Nucleus accumbens (tissue), 56 donors: ENCODE measurements at regions not wholly inside any gene's neighbourhood (a gene's known extent, or its start where the extent isn't known, plus 50 kb on each side); places are given as distances from the start of the nearest gene placed in this dataset.

Source experiments
- DNase-seq, 56 donors: peaks; one replicate each; lab custom pipeline; 2025; lab: John Stamatoyannopoulos, UW

DNA sequence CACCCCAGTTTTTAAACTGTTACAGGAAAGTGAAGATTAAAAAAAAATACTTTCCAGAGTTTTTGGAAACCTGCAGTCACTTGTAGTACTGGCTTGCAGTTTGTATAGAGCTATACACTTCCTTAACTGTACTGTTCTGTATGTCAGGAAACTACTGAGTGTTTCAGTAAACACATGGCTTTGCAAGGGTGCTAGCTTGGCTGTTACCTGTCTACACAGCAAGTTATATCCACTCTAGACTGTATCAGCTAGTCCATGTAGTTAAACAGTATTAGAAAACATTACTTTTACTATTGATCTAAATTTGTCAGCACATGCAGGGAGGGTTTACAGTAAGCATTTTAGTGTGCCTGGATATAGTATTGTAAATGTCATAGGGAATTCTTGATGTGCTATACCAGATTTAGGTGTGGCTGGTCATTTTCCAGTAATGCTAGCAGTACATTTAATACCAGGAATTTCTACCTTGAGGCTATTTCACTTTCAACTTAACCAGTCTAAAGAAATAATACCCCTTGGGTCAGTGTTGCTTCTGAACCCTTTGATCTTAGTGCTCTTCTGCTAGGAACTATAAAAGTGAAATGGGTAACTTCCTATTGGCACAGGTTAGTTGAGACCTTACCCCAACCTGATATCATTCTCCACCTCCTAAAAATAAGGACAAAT, 192.3 kb upstream of the ANKRD50 start:
- no peak for DNase-seq

DNA sequence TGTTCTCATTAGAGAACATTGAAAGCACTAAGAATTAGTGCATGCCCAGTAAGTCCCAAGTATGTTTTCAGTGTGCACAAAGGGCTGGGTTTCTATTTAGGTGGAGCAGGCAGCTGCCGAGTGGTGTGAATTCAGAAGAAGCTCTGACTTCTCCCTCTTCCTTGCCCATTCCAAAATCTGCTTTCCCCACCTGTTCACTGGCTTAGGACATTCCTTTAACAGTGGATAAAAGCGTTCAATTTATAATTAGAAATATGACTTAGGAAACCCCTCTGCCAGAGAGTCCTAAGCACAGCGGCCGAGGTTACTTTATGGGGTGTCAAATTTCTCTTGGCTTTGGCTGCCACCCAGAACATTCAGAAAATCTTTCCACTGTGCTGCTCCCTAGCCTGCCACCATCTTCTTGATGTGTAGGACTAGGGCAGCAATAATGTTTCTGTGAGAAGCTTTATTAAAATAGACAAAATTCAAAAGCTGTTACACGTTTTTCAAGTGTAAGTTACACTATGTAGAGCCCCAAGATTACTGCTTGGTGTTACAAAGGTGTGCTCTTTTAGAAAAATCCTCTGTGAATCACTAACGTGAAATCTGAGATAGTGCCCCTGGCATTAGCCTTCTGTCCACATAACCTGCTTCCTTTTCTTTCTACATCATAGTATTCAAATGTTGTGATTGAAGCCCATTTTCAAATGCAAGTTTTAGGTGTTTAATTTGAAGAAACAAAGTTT, 191.6 kb upstream of the ANKRD50 start:
- DNase-seq = no peak

DNA sequence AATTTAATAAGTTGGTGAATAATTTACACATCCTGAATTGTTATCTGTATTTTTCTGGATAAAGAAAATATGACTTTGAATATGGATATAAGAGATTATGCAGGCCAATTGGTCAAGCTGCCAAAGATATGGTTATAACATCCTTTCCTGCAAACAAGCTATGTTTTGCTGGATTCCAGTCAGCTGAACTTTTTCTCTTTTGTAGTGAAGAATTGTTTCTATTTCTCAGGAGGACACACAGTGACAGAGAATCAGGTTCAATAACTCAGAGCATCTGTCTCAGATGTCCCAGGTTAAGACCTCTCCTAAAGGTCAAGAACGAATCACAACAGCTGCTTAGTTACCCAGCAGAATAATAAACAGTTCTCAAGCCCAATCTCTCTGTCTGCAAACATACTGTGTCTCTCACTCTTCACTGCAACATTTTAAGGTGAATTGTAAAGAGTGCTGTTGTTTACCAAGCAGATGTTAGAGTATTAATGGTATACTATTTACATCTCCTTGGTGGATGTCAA, 189.5 kb upstream of the ANKRD50 start:
- no peak for DNase-seq

DNA sequence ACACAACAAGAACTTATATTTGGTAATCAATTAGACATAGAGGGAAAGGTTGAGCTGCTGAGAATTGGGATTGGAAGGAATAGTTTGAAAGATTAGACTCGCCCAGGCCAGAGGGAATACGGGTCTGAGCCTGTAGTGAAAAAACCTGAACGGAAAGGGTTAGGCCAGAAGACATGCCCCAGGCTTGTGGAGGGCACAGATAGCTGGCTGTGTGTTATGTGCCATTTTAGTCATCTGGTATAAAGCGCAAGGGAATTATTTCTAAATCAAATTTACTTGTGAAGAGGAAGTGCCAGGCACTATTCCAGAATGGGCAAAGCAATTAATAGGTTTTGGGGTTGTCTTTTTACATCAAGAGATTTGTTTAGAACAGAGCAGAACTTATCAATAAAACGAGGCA, 187.5 kb upstream of the ANKRD50 start:
- no peak for DNase-seq

DNA sequence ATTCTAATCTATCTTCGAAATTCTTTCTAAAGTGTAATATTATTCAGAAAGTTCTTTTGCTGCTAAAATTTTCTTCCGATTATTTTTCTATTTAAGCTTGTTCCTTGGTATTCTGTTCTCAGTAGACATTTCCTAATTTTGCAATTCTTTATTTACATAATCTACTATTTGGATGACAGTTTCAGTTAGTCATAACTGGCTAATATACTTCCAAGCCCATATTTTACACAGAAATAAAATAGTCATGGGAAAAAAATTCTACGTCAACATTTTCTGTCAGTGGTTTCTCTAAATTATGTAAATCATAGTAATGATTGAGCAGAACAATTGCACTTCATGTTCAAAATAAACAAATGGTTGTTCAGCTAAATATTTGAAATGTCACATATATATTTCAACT, 178.0 kb upstream of the ANKRD50 start:
- DNase-seq = no peak

DNA sequence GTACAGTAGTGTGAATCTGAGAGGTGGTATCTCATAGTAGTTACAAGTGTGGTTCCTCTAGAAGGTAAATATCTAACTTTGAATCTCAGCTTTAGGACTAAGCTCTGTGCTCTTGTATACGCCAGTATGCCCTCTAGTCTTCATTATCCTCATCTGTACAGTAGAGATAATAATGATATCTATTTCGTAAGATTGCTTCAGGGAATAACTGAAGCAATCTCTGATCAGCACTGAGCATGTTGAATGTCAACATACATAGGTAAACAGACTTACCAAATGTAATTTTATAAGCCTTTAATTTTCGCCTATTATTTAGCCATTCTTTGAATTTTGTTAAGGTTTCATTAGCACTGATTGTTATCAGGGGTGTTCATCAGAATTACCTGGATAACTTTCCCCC, 175.2 kb upstream of the ANKRD50 start:
- DNase-seq = no peak

DNA sequence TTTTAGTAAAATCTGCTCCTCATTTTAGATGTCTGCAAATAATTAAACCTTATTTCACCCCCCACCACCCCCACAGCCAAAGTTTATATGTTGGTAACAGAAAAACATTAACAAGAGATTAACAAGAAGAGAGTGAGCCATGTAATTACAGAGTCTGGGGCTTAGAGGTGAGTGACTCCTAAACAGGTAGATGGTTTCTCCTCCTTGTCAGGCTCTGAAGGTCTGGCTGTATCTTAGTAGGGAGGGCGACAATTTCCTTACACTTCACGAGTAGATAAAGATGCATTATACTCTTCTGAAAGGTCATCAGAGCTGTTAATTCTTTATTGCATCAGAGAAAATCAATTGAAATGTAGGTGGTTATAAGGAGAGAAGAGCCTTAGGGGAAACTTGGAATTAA, 171.8 kb upstream of the ANKRD50 start:
- DNase-seq = no peak

DNA sequence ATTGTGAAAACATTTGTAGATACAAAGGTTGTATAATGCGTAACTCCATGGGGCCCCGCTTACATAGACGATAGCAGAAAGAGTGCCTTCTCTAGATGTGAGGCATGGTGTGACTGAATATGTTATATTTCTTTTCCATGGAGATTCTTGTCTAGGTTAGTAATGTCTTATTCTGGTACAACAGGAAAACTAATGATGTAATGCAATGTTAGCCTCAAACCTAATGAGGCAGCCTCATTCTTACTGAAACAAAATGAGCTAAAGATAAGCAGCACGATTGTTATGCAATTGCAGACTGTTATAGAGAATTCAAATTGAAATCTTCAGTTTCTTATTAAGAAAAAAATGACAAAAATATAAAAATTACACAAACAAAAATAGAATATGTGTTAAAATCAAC, 171.1 kb upstream of the ANKRD50 start:
- no peak for DNase-seq

DNA sequence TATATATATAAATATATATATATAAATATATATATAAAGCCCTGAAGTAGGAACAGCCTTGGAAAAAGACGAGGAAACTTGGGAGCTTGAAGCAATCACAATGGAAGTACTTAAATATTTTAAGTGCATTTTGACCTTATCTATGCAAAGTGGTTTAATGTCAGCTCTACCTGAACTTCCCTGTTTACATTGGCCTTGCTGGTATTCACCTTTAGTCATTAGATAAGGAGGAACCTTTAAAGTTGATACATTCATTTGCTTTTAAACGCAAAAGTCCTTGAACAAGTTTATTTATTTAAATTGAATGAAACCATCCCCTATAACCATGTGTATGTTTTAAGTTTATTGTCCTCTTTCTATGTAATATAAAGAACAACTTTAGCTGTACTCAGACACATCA, 166.7 kb upstream of the ANKRD50 start:
- DNase-seq = no peak

DNA sequence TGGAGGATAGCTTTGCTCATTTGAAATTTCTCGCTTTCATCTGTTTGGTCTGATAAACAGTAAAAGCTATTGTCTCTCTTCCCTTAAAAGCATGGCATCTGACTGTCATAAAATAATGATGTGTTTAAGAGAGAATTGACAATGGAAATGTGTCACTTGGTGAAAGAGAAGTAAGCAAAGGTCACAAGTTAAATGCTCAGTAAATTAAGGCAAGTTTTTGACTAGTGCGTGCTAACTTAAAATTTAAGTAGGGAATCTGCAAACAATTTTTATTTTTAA, 161.6 kb upstream of the ANKRD50 start:
- DNase-seq = no peak

DNA sequence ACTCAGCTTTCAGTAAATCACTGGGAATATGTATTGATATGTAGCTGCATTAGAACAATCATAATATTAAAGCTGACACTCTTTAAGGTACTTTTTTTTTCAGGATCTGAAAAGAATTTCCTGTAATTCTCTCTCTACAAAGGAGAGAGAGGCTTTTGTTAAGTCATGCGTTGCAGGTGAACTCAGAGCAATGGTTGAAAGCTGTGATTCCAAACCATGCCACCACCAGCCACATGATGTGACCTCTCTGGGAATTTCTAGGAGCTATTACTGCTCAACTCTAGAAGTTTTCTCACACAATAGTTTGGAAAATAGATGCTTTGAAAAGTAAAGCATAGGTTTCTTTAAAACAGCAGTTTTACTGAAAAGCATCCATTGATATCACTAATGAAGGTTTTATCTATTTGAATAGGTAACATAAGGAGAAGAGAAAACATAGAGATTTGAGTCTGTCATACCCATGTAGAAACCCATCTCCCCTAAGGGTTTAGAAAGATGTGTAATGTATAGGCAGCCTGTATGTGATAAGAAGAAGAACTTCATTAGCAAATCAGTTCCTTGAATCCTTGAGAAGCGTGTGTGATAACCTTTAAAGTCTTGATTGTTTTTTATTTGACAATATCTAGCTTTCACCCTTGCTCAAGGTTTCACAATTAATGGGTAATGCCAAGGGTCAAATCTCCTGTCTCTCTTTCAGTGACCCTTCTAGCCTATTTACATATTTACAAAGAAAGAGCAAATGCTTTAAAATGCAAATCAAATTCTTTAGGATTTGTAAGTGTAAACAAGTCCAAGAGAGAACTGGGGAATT, 161.0 kb upstream of the ANKRD50 start:
- DNase-seq = no peak

DNA sequence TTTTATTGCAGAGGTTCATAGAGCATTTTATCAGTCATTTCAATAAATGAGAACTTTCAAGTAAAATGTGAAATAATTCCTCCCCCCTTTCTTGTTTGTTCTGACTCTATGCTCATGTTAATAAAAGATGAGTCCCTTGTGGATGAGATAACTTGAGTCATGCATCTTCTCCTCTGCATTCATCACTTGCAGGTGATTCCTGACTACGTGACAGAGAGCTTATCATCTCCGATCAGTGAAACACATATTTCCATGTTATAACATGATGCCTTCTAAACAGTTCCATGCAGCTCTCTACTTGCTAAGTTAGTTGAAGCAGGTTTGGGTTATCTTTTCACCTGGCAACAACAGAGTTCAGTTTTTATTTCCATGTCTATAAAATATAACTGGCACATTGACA, 160.1 kb upstream of the ANKRD50 start:
- DNase-seq = no peak

DNA sequence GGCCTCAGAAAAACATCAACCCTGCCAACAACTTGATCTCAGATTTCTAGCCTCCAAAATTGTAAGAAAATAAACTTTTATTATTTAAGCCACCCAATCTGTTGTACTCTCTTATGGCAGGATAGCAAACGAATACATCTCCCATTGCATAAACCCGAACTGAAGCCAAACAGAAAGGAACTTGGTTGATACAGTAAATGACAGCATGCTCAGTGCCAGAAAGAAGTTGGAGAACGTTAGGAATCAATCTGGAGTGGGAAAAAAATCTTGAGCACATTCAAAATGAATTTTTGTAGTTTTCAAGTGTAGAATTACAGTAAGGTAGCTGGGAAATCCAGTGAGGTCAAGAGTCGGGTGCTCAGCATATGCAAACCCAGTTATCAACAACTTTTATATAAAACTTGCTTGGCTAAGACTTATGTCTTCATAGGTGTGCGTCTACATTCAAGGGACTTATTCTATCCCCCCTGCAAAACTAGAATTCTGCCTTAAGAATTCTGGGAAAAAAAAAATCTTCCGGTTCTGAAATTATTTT, 157.5 kb upstream of the ANKRD50 start:
- DNase-seq = no peak

DNA sequence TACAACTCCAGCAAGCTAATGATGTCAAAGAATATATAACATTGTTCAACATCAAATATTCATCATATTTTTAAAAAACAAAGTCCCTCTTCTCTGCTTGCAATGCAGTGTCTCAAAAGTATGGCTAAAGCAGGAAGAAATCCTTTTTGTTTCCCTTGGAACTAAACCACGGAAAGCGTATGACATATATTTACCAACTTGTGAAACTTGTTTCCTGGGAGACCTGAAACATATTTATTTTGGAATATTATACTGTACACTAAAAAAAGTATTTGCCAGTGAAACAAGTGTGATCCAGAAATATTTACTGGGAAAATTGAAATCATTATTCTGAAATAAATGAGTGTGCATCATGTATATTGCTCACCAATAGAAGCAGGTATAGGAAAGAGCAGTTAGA, 156.0 kb upstream of the ANKRD50 start:
- DNase-seq = no peak

DNA sequence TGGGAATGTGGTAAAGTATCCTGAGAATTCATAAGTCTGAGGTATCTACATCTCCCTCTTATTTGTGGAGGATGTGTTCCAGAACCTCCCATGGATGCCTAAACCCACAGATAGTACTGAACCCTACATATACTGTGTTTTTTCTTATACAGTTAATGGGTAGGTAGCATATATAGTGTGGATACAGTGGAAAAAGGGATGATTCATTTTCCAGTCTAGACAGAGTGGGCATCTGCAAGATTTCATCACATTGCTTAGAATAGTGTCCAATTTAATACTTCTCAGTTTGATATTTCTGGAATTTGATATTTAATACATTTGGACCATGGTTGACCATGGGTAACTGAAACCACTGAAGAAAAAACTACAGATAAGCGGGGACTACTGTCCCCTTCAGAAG, 155.0 kb upstream of the ANKRD50 start:
- DNase-seq = no peak

DNA sequence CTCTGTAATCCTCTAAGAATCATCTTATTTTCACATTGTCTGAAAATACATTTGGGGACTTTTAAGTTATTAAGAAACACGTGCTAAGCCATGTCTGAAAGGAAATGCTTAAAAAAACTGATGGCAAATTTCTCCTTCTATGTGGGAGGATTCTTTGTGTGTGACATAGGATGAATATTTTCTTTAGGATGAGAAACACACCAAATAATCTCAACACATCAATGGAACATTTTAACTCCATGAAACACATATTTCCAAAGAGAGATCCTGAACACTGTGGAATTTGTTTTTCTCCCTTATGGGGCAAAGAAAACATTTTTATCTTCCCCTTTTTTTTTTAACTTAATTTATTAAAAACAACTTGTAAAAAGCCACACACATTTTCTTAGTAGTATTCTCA, 153.8 kb upstream of the ANKRD50 start:
- DNase-seq = no peak

DNA sequence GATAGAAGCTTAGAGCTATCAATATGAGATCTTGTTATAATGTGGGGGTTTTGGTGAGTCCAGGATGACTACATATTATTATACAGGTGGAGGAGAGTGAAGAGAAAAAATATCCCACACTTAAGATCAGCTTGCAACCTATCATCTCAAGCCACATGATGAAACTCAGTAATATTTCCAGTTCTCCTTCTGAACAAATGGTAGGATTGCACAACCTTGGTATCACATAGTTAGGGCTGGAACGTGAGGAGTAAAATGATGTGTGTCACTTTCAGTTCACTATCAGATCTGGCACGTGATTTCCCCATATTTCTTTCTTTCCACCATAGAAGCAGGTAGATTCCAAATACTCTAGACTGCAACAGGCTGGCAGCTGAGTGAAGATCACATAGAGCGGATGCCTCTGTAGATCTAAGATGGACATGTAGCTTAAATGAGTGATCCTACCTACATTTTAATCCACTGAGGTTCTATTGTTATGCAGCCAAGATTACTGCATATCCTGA, 150.6 kb upstream of the ANKRD50 start:
- DNase-seq = no peak

DNA sequence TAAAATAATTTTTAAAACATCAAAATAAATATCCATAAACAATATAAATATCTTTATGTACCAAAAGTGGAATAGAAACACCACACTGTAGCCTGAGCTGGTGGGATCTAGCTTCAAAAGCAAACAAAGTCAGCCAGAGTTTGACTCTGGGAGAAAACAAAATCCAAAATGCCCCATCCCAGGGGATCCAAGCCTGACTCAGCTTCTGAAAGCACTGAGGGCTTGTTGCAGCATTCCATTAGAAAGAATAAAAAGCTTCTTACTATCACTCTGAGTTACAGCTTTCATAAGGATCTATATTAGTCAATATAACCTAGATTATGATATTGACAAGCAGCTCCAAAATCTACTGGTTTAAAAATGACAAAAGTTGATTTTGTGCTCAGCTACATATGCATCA, 149.7 kb upstream of the ANKRD50 start:
- DNase-seq = no peak

DNA sequence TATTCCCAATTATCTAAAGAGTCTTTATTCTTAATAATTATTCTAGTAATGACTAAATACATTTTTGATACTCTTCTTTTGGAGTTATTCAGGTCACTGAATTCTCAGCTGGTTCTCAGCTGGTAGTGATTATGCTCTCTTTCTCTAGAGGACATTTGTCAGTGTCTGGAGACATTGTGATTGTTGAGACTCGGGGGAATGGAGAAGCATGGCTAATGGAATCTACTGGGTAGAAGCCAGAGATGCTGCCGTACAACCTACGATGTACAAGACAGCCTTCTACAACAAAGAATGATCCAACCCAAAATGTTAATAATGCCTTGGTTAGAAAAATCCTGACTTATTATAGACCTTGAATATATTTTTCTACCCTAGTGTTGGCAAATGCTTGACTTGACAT, 149.2 kb upstream of the ANKRD50 start:
- no peak for DNase-seq

DNA sequence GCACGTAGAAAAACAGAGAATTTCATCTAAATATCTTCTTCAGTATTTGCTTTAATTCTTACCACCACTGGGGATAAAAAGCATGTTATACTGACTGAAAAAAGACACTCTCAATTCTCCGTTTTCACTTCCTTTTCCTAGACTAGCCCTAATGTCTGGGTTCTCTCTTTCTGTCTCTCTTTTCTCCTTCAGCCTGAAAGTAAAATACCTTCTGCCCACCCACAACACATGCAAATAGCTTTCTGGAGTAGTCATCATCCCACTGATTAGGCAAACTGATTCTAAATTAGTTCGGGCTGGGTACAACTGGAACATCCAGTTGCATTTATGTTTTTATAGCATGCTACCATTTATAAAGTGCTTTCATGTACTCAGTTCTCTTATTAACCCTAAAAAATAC, 142.4 kb upstream of the ANKRD50 start:
- no peak for DNase-seq

DNA sequence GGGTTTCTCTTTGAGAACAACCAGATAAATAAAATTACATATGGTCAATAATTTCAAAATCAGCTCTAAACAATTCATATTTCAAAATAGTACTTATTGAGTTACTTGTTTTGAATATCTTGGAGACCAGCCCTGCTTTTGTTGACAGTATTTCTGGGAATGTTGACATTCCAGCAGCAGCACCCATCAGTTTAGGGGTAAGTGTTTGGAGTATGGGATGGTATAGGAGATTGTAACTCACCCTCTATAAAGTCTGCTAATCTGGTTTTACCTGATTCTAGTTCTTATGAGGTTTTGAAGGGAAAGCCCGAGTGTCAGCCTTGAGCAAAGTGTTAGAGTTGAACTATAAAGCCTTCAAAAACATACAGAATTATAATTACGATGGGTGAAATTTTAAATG, 139.2 kb upstream of the ANKRD50 start:
- DNase-seq = no peak
